ENCODE measurements at regions not wholly inside any gene's neighbourhood (a gene's known extent, or its start where the extent isn't known, plus 50 kb on each side); places are given as distances from the start of the nearest gene placed in this dataset.

DNA sequence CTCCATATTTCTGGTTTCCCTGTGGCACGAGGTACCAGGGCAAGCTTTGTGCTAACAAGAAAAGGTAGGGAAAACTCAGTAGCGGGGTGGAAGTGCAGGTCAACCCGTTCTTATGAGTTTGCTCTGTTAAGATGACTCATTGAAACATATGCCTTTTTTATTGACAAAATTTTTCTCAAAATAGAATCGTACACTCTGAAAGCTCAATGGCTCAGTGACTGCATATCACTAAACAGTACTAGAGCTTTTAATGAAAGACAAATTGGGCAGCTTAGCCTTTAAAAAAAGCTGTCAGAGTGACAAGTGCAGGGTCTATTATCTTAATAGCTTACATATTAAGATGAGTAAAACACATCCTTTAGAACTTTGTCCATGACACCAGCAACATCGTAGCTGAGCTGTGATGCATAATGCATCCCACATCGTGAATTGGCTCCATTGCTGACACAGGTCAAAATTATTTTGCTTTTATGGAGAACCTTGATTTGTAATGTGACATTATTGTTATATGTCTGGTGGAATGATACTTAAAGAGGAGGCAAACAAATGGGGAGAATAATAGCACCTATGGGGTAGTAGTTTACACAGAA lies 264.4 kb downstream of the ETV1 start:
- no TSS peak for BruUV-seq (replicated peaks)
- ChIA-PET CTCF (interaction anchor here (0.7 to 1.8 kb wide), 4 partner anchors 9 to 445 kb away, joined by 3 to 5 read pairs (median 4); no protein-coding TSS in a partner anchor), POLR2A (no interaction called here)
- intact Hi-C loops (cut with micrococcal nuclease) (loop anchor here (2.0 to 10.0 kb wide), 2 partner anchors 448 to 1080 kb away; no protein-coding TSS in a partner anchor), dilution Hi-C loops (cut with MboI; ENCODE audit: extremely low pct_ligation_motif_present, low sequenced_read_pairs) (no loop called here)
- H3K27ac ChIP-seq (ENCODE audit: insufficient read depth, low read depth, low read length) = no peak overlapping the region
- H3K27me3 ChIP-seq (ENCODE audit: control insufficient read depth in 2 of 2, insufficient read depth in 2 of 2, low read length in 2 of 2) = no peaks in the 10 kb centered on the region
- H3K9me3 ChIP-seq (replicated peaks; ENCODE audit: control insufficient read depth, insufficient read depth, low read length) = no peaks in the 10 kb centered on the region
- H3K9me1 ChIP-seq (replicated peaks; ENCODE audit: control insufficient read depth, extremely low read depth, insufficient read depth, low read length) = no peaks in the 10 kb centered on the region
- no peak overlapping the region for H3K4me3 ChIP-seq (replicated peaks in 1 of 3; ENCODE audit: insufficient read depth in 1 of 3, low read depth in 1 of 3, low read length in 3 of 3)
- H2AFZ ChIP-seq (ENCODE audit: low read depth, low read length) = no peak overlapping the region
- H3K36me3 ChIP-seq (ENCODE audit: control insufficient read depth in 2 of 2, extremely low read depth in 1 of 2, insufficient read depth in 2 of 2, low read length in 2 of 2) = no peaks in the 10 kb centered on the region
- no peak overlapping the region for H3K4me2 ChIP-seq (ENCODE audit: insufficient read depth, low read length)
- H3K4me1 ChIP-seq (ENCODE audit: control insufficient read depth, extremely low read depth, insufficient read depth, low read length) = no peaks in the 10 kb centered on the region
- no peaks in the 10 kb centered on the region for H4K20me1 ChIP-seq (replicated peaks; ENCODE audit: control insufficient read depth, extremely low read depth, insufficient read depth, low read length)
- TF ChIP-seq JUN (IDR thresholded peaks at IDR 0.05; ENCODE audit: borderline replicate concordance, insufficient read depth, insufficient read length, low read depth) = no peak
- TF ChIP-seq MYC (IDR thresholded peaks at IDR 0.05; ENCODE audit: low read depth, low read length) = no peak
- TF ChIP-seq, protein P1, sequence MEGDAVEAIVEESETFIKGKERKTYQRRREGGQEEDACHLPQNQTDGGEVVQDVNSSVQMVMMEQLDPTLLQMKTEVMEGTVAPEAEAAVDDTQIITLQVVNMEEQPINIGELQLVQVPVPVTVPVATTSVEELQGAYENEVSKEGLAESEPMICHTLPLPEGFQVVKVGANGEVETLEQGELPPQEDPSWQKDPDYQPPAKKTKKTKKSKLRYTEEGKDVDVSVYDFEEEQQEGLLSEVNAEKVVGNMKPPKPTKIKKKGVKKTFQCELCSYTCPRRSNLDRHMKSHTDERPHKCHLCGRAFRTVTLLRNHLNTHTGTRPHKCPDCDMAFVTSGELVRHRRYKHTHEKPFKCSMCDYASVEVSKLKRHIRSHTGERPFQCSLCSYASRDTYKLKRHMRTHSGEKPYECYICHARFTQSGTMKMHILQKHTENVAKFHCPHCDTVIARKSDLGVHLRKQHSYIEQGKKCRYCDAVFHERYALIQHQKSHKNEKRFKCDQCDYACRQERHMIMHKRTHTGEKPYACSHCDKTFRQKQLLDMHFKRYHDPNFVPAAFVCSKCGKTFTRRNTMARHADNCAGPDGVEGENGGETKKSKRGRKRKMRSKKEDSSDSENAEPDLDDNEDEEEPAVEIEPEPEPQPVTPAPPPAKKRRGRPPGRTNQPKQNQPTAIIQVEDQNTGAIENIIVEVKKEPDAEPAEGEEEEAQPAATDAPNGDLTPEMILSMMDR (IDR thresholded peaks at IDR 0.05; ENCODE audit: extremely low read depth in 1 of 2, insufficient read depth in 1 of 2, low read depth in 1 of 2, low read length in 2 of 2) = no peak
- no peak for TF ChIP-seq GATA2 (IDR thresholded peaks at IDR 0.05; ENCODE audit: insufficient read depth, insufficient read length, low read depth, low read length)
- TF ChIP-seq, protein P2, sequence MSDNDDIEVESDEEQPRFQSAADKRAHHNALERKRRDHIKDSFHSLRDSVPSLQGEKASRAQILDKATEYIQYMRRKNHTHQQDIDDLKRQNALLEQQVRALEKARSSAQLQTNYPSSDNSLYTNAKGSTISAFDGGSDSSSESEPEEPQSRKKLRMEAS (IDR thresholded peaks at IDR 0.05; ENCODE audit: insufficient read depth, insufficient read length) = no peak
- no peak for TF ChIP-seq EZH2 (IDR thresholded peaks at IDR 0.05; ENCODE audit: borderline replicate concordance, low read depth, low read length, severe bottlenecking)
- no peak for TF ChIP-seq FOS (IDR thresholded peaks at IDR 0.05; ENCODE audit: borderline replicate concordance, insufficient read depth, low read length)
- no peak for TF ChIP-seq POLR2A (IDR thresholded peaks at IDR 0.05; ENCODE audit: low read depth, low read length)
- no peak for TF ChIP-seq POLR2AphosphoS5 (IDR thresholded peaks at IDR 0.05; ENCODE audit: insufficient read depth, low read depth, low read length)
- no peak overlapping the region for H3K9ac ChIP-seq (replicated peaks; ENCODE audit: extremely low read depth, insufficient read depth, low read length)
- no peak for DNase-seq (ENCODE audit: low read depth, low spot score)
- FAIRE-seq = no peak
- no peaks in the 10 kb centered on the region for H3K79me2 ChIP-seq (ENCODE audit: control insufficient read depth, insufficient read depth, low read length)

Measured in endothelial cell of umbilical vein (primary cell).